ENCODE measurements at regions not wholly inside any gene's neighbourhood (a gene's known extent, or its start where the extent isn't known, plus 50 kb on each side); places are given as distances from the start of the nearest gene placed in this dataset.

DNA sequence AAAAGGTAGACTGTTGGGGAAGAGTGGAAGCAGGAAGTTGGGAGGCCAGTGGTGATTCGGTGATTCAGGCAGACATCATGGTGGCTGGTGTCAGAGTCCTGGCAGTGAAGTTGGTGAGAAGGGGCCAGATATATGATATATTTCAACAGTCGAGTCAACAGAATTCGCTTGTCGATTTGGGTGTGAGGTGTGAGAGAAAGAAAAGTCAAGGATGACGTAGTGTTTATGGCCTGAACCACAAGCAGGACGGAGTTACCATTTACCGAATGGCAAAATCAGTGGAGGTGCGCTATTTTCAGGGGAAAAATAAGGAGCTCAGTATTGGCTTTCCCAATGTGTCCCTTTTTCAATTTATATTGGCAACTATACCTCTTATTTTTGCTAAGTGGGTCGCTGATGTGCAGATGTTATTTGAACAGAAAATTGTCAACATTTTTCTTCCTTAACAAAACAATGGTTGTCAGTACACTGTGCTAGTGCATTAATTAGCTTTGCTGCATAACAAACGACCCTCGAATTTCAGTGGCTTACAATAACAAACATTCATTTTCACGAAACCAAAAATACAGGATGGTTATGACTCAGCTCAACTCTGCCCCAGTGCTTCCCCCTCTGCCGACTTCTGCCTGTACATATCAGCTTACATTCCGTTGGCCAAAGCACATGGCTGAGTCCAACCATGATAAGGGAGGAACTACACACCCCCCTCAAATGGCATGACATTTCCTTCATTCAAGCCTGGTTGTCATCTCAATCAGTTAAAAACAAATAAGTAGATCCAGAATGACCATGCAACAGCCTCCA, 255.0 kb upstream of the ZFP64 start:
- DNase-seq (ENCODE audit: low read depth) = no peak
- TF ChIP-seq, protein P1, sequence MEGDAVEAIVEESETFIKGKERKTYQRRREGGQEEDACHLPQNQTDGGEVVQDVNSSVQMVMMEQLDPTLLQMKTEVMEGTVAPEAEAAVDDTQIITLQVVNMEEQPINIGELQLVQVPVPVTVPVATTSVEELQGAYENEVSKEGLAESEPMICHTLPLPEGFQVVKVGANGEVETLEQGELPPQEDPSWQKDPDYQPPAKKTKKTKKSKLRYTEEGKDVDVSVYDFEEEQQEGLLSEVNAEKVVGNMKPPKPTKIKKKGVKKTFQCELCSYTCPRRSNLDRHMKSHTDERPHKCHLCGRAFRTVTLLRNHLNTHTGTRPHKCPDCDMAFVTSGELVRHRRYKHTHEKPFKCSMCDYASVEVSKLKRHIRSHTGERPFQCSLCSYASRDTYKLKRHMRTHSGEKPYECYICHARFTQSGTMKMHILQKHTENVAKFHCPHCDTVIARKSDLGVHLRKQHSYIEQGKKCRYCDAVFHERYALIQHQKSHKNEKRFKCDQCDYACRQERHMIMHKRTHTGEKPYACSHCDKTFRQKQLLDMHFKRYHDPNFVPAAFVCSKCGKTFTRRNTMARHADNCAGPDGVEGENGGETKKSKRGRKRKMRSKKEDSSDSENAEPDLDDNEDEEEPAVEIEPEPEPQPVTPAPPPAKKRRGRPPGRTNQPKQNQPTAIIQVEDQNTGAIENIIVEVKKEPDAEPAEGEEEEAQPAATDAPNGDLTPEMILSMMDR (IDR thresholded peaks at IDR 0.05; ENCODE audit: insufficient read depth, low read depth, low read length, missing control alignments) = no peak
- H3K4me3 ChIP-seq (ENCODE audit: low read length) = no peak overlapping the region

DNA sequence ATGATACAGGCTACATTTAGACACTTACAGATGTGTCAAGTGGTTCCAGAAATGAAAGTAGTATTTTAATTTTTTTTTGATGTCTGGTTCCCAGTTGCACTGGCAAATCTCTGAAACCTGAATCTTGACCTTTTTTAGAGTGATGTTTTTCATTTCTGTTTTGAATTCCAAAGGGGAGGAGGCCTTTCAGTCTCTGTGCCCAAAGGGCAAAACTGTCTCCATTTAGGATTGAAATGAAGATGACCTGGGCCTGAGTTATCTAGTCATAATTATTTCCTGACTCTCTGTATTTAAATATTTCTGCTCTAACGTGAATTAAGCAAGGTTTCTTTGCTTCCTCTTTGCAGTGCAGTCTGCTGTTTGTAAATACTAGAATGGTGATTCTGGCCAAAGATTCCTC, 252.9 kb upstream of the ZFP64 start:
- no peak for DNase-seq (ENCODE audit: low read depth)
- no peak overlapping the region for H3K4me3 ChIP-seq (ENCODE audit: low read length)
- TF ChIP-seq, protein P1 (IDR thresholded peaks at IDR 0.05; ENCODE audit: insufficient read depth, low read depth, low read length, missing control alignments) = no peak

DNA sequence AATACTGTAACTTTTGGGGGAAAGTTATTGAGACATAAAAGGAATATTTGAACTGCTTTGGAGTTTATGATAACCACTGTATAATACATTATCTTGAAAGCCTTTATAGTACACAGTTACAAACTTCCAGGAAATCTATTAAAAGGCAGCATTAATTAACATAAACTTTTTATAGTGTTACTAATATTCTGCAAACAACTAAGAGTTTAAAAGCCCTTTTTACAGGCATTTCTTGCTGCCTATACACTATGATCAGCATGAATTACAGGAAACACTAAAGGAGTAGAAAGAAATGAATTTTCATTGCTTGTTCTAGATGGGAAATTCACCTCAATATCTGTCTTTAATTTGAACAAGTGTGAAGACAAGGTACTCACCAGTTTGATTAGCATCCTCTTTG, 252.3 kb upstream of the ZFP64 start:
- no peak for DNase-seq (ENCODE audit: low read depth)
- TF ChIP-seq, protein P1 (IDR thresholded peaks at IDR 0.05; ENCODE audit: insufficient read depth, low read depth, low read length, missing control alignments) = no peak
- H3K4me3 ChIP-seq (ENCODE audit: low read length) = no peak overlapping the region

DNA sequence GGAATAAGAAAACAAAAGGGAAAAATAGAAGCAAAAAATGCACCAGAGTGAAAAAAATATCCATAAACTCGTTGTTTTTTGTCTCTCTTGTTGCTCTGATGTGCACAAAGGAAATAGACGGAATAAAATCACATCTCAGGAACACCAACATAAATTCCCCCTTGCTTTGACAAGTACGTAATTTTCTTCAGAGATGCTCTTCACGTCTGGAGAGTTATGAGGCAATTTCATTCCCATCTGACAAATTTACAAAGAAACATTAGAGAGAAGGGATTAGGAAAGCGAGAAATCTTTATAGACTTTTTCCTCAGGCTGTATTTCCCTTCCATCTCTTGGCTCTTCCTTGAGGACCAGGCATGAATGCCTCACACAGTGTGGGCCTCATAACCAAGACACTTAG, 250.1 kb upstream of the ZFP64 start:
- H3K4me3 ChIP-seq (ENCODE audit: low read length) = no peak overlapping the region
- TF ChIP-seq, protein P1 (IDR thresholded peaks at IDR 0.05; ENCODE audit: insufficient read depth, low read depth, low read length, missing control alignments) = no peak
- no peak for DNase-seq (ENCODE audit: low read depth)

DNA sequence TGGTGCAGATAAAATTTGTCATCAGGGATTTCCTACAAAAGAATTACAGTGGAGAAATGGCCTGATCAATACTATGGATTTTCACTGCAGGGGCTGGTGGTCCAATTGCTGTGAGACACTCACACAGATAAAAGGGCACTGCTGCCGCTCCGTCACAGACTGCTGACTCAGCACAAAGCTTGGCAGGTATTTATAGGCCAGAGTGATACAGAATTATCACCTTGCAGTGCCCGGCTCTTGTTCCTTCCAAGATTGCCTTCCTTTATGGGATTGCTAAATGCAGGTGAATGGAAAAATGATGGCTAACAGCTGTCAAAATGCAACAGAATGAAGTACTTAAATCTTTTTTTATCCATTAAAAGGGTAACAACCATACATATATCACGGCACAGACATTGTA, 247.8 kb upstream of the ZFP64 start:
- DNase-seq (ENCODE audit: low read depth) = no peak
- no peak overlapping the region for H3K4me3 ChIP-seq (ENCODE audit: low read length)
- TF ChIP-seq, protein P1 (IDR thresholded peaks at IDR 0.05; ENCODE audit: insufficient read depth, low read depth, low read length, missing control alignments) = no peak

DNA sequence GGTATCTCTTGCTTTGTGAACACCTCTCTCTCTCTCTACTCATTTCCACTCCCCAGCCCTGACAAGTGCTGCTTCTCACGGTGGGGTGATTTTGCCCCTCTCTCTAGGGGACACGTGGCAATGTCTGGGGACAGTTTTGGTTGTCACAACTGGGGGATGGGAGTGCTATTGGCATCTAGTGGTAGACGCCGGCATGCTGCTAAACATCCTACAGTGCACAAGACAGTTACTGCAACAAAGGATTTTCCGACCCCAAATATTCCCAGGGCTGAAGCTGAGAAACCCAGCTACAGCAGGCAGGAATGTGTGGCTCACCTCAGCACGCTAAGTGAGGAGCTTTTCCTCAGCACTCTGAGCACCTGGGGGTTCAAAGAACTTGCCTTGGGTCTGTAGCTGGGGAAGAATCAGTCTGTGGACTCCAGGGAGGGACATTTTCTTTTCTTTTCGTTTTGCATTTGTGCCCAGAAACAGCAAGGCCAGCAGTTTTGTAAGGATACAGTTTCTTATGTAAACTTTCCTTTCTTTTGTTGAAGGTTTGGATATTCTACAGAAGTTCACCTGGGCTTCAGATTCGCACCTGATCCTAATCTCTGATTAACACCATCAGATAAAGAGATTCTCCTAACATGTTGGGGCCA, 246.9 kb upstream of the ZFP64 start:
- no peak for DNase-seq (ENCODE audit: low read depth)
- H3K4me3 ChIP-seq (ENCODE audit: low read length) = no peak overlapping the region
- TF ChIP-seq, protein P1 (IDR thresholded peaks at IDR 0.05; ENCODE audit: insufficient read depth, low read depth, low read length, missing control alignments) = no peak

Measured in epithelial cell of esophagus (primary cell).